ENCODE measurements at regions not wholly inside any gene's neighbourhood (a gene's known extent, or its start where the extent isn't known, plus 50 kb on each side); places are given as distances from the start of the nearest gene placed in this dataset.

DNA sequence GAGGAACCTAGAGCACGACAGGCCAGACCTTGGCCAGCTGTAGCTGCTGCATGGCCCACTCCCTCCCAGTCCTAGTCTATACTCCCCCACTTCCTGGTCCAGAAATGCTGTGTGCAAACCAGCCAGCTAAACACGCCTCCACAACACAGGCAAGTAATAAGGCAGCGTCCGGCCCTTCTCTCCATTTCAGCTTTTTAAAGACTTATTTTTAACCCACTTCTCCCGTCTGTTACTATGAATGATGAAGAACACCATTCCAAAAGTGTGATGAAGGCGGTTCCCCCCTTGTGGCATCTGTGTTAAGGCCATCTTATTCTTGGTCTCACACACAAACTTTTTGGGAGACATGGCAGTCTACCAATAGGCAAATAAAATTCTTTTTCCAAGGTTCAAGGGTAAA lies 164.1 kb upstream of the CHRNA7 start:
- H3K9me3 ChIP-seq (replicated peaks in 1 of 2; ENCODE audit: control insufficient read depth in 2 of 2, insufficient read depth in 1 of 2, low read depth in 1 of 2, low read length in 2 of 2) = no peaks in the 10 kb centered on the region
- no CpG with 5 or more reads among the region's 6 CpGs for WGBS, 2 donors (ENCODE audit: extremely low coverage in 2 of 2, insufficient read length in 2 of 2, insufficient replicate concordance in 1 of 2)

DNA sequence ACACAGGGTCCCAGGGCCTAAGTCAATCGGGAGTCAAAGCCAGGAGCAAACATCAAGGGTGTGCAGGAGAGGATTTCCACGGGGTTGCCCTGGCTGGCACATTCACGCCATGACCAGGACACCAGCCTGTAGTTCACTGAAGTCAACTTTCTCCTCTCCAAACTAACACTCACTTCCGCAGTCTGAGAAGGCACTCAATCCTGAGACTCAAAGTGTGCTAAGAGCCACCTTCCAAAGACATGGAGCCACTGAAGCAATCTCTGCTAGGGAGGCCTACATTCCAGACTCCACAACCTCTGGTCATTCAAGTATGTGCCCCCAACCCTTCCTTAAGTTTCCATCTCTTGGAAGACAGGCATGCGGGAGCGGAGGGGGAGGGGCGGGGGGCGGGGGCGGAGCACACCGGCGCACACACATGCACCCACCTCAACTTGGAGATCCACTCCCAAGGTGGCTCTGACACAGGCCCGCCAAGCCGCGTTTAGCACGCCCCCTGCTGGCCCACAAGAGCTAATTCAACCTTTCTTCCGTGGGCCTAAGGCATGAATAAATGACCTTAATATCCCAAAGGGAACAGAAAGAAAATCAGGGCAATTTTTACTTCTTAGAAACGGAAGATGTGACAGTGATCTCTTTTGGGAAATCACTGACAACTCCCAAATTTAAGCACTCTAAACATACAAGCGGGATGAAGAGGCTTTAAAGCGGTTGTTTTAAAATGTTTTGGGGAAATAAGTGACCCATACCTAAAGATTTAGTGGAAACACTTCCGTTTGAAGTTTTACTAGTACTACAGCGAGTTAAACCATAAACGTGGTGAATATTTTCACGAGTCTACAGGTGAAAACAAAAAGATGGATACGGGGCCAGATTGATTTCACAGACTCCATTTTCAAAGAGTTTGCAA lies 162.5 kb upstream of the CHRNA7 start:
- DNase-seq (ENCODE audit: low spot score) = peak; percentile 63

More for the DNA sequence above, 164.1 kb upstream of the CHRNA7 start:
- Histone ChIP-seq H3K18ac (ENCODE audit: low read length) (no peak overlapping the region), H3K4me1 (ENCODE audit: control insufficient read depth in 2 of 2, insufficient read depth in 1 of 2, low read depth in 1 of 2, low read length in 2 of 2) (peaks cover 0 to 2% of the 10 kb centered on the region in 2 donors), H3K4me2 (ENCODE audit: insufficient read depth, low read length, poor library complexity, severe bottlenecking) (no peak overlapping the region), H3K14ac (ENCODE audit: low read length) (no peak overlapping the region), H3K4me3 (ENCODE audit: low read length in 2 of 2) (no peak overlapping the region), H2BK15ac (ENCODE audit: low read length) (no peak overlapping the region), H3K23ac (ENCODE audit: low read depth, low read length, poor library complexity) (no peak overlapping the region), H2AFZ (ENCODE audit: low read length) (no peak overlapping the region), H3K27me3 (ENCODE audit: control insufficient read depth in 3 of 3, insufficient read depth in 3 of 3, low read depth in 1 of 3, low read length in 3 of 3) (peaks cover 3 to 19% (median 15%) of the 10 kb centered on the region in 3 experiments), H2AK5ac (ENCODE audit: low read depth, low read length) (no peak overlapping the region), H2BK120ac (ENCODE audit: low read depth, low read length) (no peak overlapping the region), H3K4ac (ENCODE audit: low read length) (no peak overlapping the region), H3K9ac (ENCODE audit: low read depth, low read length, poor library complexity) (no peak overlapping the region), H4K8ac (ENCODE audit: low read depth, low read length) (no peak overlapping the region), H2BK5ac (ENCODE audit: low read length) (no peak overlapping the region), H3K27ac (replicated peaks; ENCODE audit: low read length) (no peak overlapping the region), H4K91ac (ENCODE audit: low read depth, low read length, poor library complexity) (no peak overlapping the region), H3K79me1 (ENCODE audit: low read depth, low read length) (no peaks in the 10 kb centered on the region), H2BK12ac (ENCODE audit: low read length) (no peak overlapping the region), H3K36me3 (replicated peaks in 1 of 2; ENCODE audit: control insufficient read depth in 2 of 2, insufficient read depth in 2 of 2, low read length in 2 of 2) (no peaks in the 10 kb centered on the region)
- DNase-seq (ENCODE audit: low spot score) = no peak

GRCh38 chr15:31869686-31870307 lies 160.5 kb upstream of the CHRNA7 start:
- Histone ChIP-seq H3K27me3 (ENCODE audit: control insufficient read depth in 3 of 3, insufficient read depth in 3 of 3, low read depth in 1 of 3, low read length in 3 of 3) (peaks cover 3 to 19% (median 15%) of the 10 kb centered on the region in 3 experiments), H3K9ac (ENCODE audit: low read depth, low read length, poor library complexity) (no peak overlapping the region), H2BK5ac (ENCODE audit: low read length) (no peak overlapping the region), H3K27ac (replicated peaks; ENCODE audit: low read length) (no peak overlapping the region), H4K8ac (ENCODE audit: low read depth, low read length) (no peak overlapping the region), H4K91ac (ENCODE audit: low read depth, low read length, poor library complexity) (no peak overlapping the region), H2AK5ac (ENCODE audit: low read depth, low read length) (no peak overlapping the region), H2BK12ac (ENCODE audit: low read length) (no peak overlapping the region), H3K36me3 (replicated peaks in 1 of 2; ENCODE audit: control insufficient read depth in 2 of 2, insufficient read depth in 2 of 2, low read length in 2 of 2) (no peaks in the 10 kb centered on the region), H3K4me2 (ENCODE audit: insufficient read depth, low read length, poor library complexity, severe bottlenecking) (peak overlapping the region; percentile 87), H3K4me1 (ENCODE audit: control insufficient read depth in 2 of 2, insufficient read depth in 1 of 2, low read depth in 1 of 2, low read length in 2 of 2) (peaks cover 0 to 2% of the 10 kb centered on the region in 2 donors), H2AFZ (ENCODE audit: low read length) (peak overlapping the region; percentile 99), H2BK120ac (ENCODE audit: low read depth, low read length) (no peak overlapping the region), H3K4ac (ENCODE audit: low read length) (no peak overlapping the region), H3K18ac (ENCODE audit: low read length) (no peak overlapping the region), H3K9me3 (replicated peaks in 1 of 2; ENCODE audit: control insufficient read depth in 2 of 2, insufficient read depth in 1 of 2, low read depth in 1 of 2, low read length in 2 of 2) (no peaks in the 10 kb centered on the region), H3K23ac (ENCODE audit: low read depth, low read length, poor library complexity) (no peak overlapping the region), H2BK15ac (ENCODE audit: low read length) (no peak overlapping the region), H3K4me3 (ENCODE audit: low read length in 2 of 2) (peak overlapping the region; percentile 55 to 88), H3K14ac (ENCODE audit: low read length) (no peak overlapping the region), H3K79me1 (ENCODE audit: low read depth, low read length) (no peaks in the 10 kb centered on the region)
- no peak for DNase-seq (ENCODE audit: low spot score)
- no CpG with 5 or more reads among the region's 60 CpGs for WGBS, 2 donors (ENCODE audit: extremely low coverage in 2 of 2, insufficient read length in 2 of 2, insufficient replicate concordance in 1 of 2)

More for the DNA sequence above, 162.5 kb upstream of the CHRNA7 start:
- no peak overlapping the region for H2AK5ac ChIP-seq (ENCODE audit: low read depth, low read length)
- no peak overlapping the region for H2BK5ac ChIP-seq (ENCODE audit: low read length)
- H4K8ac ChIP-seq (ENCODE audit: low read depth, low read length) = no peak overlapping the region
- no peak overlapping the region for H3K4me3 ChIP-seq (ENCODE audit: low read length in 2 of 2)
- H3K79me1 ChIP-seq (ENCODE audit: low read depth, low read length) = no peaks in the 10 kb centered on the region
- H3K23ac ChIP-seq (ENCODE audit: low read depth, low read length, poor library complexity) = no peak overlapping the region
- no peaks in the 10 kb centered on the region for H3K36me3 ChIP-seq (replicated peaks in 1 of 2; ENCODE audit: control insufficient read depth in 2 of 2, insufficient read depth in 2 of 2, low read length in 2 of 2)
- H3K9me3 ChIP-seq (replicated peaks in 1 of 2; ENCODE audit: control insufficient read depth in 2 of 2, insufficient read depth in 1 of 2, low read depth in 1 of 2, low read length in 2 of 2) = no peaks in the 10 kb centered on the region
- peaks cover 0 to 2% of the 10 kb centered on the region in 2 donors for H3K4me1 ChIP-seq (ENCODE audit: control insufficient read depth in 2 of 2, insufficient read depth in 1 of 2, low read depth in 1 of 2, low read length in 2 of 2)
- H3K9ac ChIP-seq (ENCODE audit: low read depth, low read length, poor library complexity) = no peak overlapping the region
- H2BK12ac ChIP-seq (ENCODE audit: low read length) = no peak overlapping the region
- H3K4ac ChIP-seq (ENCODE audit: low read length) = no peak overlapping the region
- no peak overlapping the region for H3K27ac ChIP-seq (replicated peaks; ENCODE audit: low read length)
- no peak overlapping the region for H2BK120ac ChIP-seq (ENCODE audit: low read depth, low read length)
- WGBS, 2 donors (ENCODE audit: extremely low coverage in 2 of 2, insufficient read length in 2 of 2, insufficient replicate concordance in 1 of 2) = no CpG with 5 or more reads among the region's 24 CpGs
- no peak overlapping the region for H3K18ac ChIP-seq (ENCODE audit: low read length)
- no peak overlapping the region for H2BK15ac ChIP-seq (ENCODE audit: low read length)
- H3K4me2 ChIP-seq (ENCODE audit: insufficient read depth, low read length, poor library complexity, severe bottlenecking) = no peak overlapping the region
- no peak overlapping the region for H2AFZ ChIP-seq (ENCODE audit: low read length)
- no peak overlapping the region for H4K91ac ChIP-seq (ENCODE audit: low read depth, low read length, poor library complexity)
- H3K27me3 ChIP-seq (ENCODE audit: control insufficient read depth in 3 of 3, insufficient read depth in 3 of 3, low read depth in 1 of 3, low read length in 3 of 3) = peaks cover 3 to 19% (median 15%) of the 10 kb centered on the region in 3 experiments
- no peak overlapping the region for H3K14ac ChIP-seq (ENCODE audit: low read length)
